SK-N-SH (cell line): ENCODE measurements at regions not wholly inside any gene's neighbourhood (a gene's known extent, or its start where the extent isn't known, plus 50 kb on each side); places are given as distances from the start of the nearest gene placed in this dataset.

Experiments
- CTCF ChIA-PET: fragments of 300-600, 350-600 bp; formaldehyde crosslinking; extraction: SDS; loops from one replicate; lab custom pipeline; 2021; lab: Yijun Ruan, JAX
- POLR2A ChIA-PET: fragments of 350-600 bp; sonication (Branson Sonifier 250); formaldehyde crosslinking; extraction: SDS; loops from one replicate; lab custom pipeline; 2020; ENCODE audit warnings: antibody characterized with exemption, inconsistent platforms; lab: Yijun Ruan, JAX
- DNase-seq: peaks from one replicate; pipeline ENCODE4 v3.0.0; 2012
- H2AFZ ChIP-seq: fragments of 200-600 bp; sonication (generic); 2 replicates; pipeline ENCODE4 v1.8.1; 2016; ENCODE audit warnings: antibody characterized with exemption, mild to moderate bottlenecking, low read depth
- H3F3A ChIP-seq: fragments of 200-600 bp; sonication (generic); replicated peaks from 2 replicates; pipeline ENCODE3; 2016; ENCODE audit warnings: antibody characterized with exemption, mild to moderate bottlenecking; ENCODE audit not compliant: insufficient read depth
- H3K27ac ChIP-seq, 2 experiments: fragments of 200-500 bp in 1 of 2; fragments of 200-600 bp in 1 of 2; sonication (Bioruptor generic) in 1 of 2; sonication (generic), shearing (Covaris generic) in 1 of 2; 2 replicates each; pipeline versions ENCODE4 v1.5.1 to v1.6.1; 2014 to 2016; ENCODE audit warnings: low read depth in 2 of 2, inconsistent platforms in 1 of 2, low read length in 1 of 2, mild to moderate bottlenecking in 1 of 2, mixed read lengths in 1 of 2
- H3K27me3 ChIP-seq: fragments of 200-600 bp; sonication (generic), shearing (Covaris generic); 2 replicates; pipeline ENCODE4 v1.6.1; 2016; ENCODE audit warnings: mixed run types; ENCODE audit not compliant: insufficient read depth
- H3K36me3 ChIP-seq, 2 experiments: fragments of 200-500 bp in 1 of 2; fragments of 200-600 bp in 1 of 2; sonication (Bioruptor generic) in 1 of 2; sonication (generic) in 1 of 2; replicated peaks in 1 of 2; 2 replicates each; pipeline versions ENCODE3 to v1.5.1; 2014 to 2016; ENCODE audit warnings: low read length in 1 of 2, mild to moderate bottlenecking in 1 of 2; ENCODE audit not compliant: insufficient read depth in 2 of 2, control insufficient read depth in 1 of 2
- H3K4me1 ChIP-seq, 2 experiments: fragments of 200-500 bp in 1 of 2; fragments of 200-600 bp in 1 of 2; sonication (Bioruptor generic) in 1 of 2; sonication (generic), shearing (Covaris generic) in 1 of 2; 2 replicates each; pipeline versions ENCODE4 v1.5.1 to v1.6.1; 2014 to 2016; ENCODE audit warnings: low read depth in 1 of 2, low read length in 1 of 2, mixed run types in 1 of 2; ENCODE audit not compliant: insufficient read depth in 2 of 2, control insufficient read depth in 1 of 2
- H3K4me2 ChIP-seq: fragments of 200-600 bp; sonication (generic), shearing (Covaris generic); 2 replicates; pipeline ENCODE4 v1.6.1; 2017; ENCODE audit warnings: mixed run types
- H3K4me3 ChIP-seq, 2 experiments: fragments of 200-500 bp in 1 of 2; fragments of 200-600 bp in 1 of 2; sonication (Bioruptor generic) in 1 of 2; sonication (generic), shearing (Covaris generic) in 1 of 2; 2 replicates each; pipeline versions ENCODE4 v1.5.1 to v1.8.1; 2014 to 2016; ENCODE audit warnings: low read depth in 2 of 2, inconsistent platforms in 1 of 2, low read length in 1 of 2, mild to moderate bottlenecking in 1 of 2, mixed read lengths in 1 of 2, moderate library complexity in 1 of 2
- H3K79me2 ChIP-seq: fragments of 200-600 bp; sonication (generic); 2 replicates; pipeline ENCODE4 v1.8.1; 2017; ENCODE audit warnings: mild to moderate bottlenecking; ENCODE audit not compliant: insufficient read depth
- H3K9ac ChIP-seq: fragments of 200-600 bp; sonication (generic); 2 replicates; pipeline ENCODE4 v1.6.1; 2017; ENCODE audit warnings: mixed run types
- H3K9me2 ChIP-seq: fragments of 200-600 bp; sonication (generic); 2 replicates; pipeline ENCODE4 v1.6.1; 2017; ENCODE audit warnings: mixed run types
- H3K9me3 ChIP-seq: fragments of 200-600 bp; sonication (generic); 2 replicates; pipeline ENCODE4 v1.6.1; 2017; ENCODE audit warnings: mixed run types, mild to moderate bottlenecking, moderate library complexity
- H4K20me1 ChIP-seq: fragments of 200-600 bp; sonication (generic); 2 replicates; pipeline ENCODE4 v1.6.1; 2017; ENCODE audit warnings: mild to moderate bottlenecking, mixed run types; ENCODE audit not compliant: insufficient read depth
- MXI1 ChIP-seq: IDR thresholded peaks from 2 replicates; pipeline ENCODE4 v1.6.1; 2012; ENCODE audit warnings: mild to moderate bottlenecking, low read depth, low read length, improper control_type of control experiment
- NFIC ChIP-seq: IDR thresholded peaks from 2 replicates; pipeline ENCODE4 v1.4.0; 2012; ENCODE audit warnings: borderline replicate concordance
- RFX5 ChIP-seq: IDR thresholded peaks from 2 replicates; pipeline ENCODE4 v1.6.1; 2012; ENCODE audit warnings: mild to moderate bottlenecking, improper control_type of control experiment, low read length
- RXRA ChIP-seq: IDR thresholded peaks from 2 replicates; pipeline ENCODE4 v1.4.0; 2012; ENCODE audit warnings: low read depth, mild to moderate bottlenecking, borderline replicate concordance
- SIN3A ChIP-seq: IDR thresholded peaks from 2 replicates; pipeline ENCODE4 v1.6.1; 2012; ENCODE audit warnings: low read depth, mild to moderate bottlenecking, low read length, moderate library complexity, borderline replicate concordance
- SMC3 ChIP-seq: IDR thresholded peaks from 2 replicates; pipeline ENCODE4 v1.6.1; 2012; ENCODE audit warnings: low read depth, low read length, improper control_type of control experiment
- TAF1 ChIP-seq: IDR thresholded peaks from 2 replicates; pipeline ENCODE4 v1.6.1; 2012; ENCODE audit warnings: low read depth, mild to moderate bottlenecking, low read length, moderate library complexity, borderline replicate concordance
- WGBS: methylation state at CpG from one replicate; pipeline ENCODE4 v1.1.6; 2017; ENCODE audit warnings: low lambda C conversion rate; 5-methylcytosine and 5-hydroxymethylcytosine counted together
- TF ChIP-seq, protein P1 (sequence below): IDR thresholded peaks from 2 replicates; pipeline ENCODE4 v1.4.0; 2012; ENCODE audit warnings: low read depth, borderline replicate concordance
- TF ChIP-seq, protein P2 (sequence below): IDR thresholded peaks from 2 replicates; pipeline ENCODE4 v1.6.1; 2012; ENCODE audit warnings: mild to moderate bottlenecking, low read depth, low read length, moderate library complexity

DNA sequence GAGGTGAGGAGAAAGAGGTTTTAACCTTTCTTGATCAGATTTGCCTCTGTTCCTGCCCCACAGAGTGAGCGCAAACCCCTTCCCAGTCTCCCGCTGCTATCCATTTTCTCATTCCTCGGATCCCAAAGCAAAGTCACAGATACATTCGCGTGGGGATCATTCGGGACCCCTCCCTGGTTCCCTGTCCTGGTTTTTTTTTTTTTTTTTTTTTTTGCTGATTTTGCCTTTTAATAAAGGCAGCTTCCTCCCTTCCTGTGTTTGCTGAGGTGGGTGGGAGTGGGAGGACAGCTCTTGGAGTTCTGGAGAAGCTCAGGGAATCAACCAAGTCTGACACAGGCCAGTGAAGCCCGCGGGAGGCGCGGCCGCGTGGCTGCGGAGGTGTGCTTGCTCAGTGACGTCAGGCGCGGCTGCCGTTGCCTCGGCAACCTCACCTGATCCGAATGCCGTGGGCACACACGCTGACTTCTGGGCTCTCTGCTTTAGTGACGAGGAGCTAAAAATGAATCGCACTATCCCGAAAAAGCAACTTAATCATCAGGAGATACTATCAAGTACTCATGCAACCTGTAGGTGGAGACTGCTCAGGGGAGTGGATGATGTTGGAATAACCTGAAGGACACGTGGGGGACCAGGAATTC is 106.4 kb downstream of the TBX19 start:
- peak; percentile 58 for DNase-seq
- WGBS = 44% methylated on average over 22 of the region's 25 CpGs
- H2AFZ ChIP-seq = no peak overlapping the region
- H3K9me2 ChIP-seq = no peaks in the 10 kb centered on the region
- peak overlapping the region in 1 of 2 experiments; percentile 34; a peak in 2 of 4 replicates for H3K4me3 ChIP-seq
- H3K27me3 ChIP-seq = no peaks in the 10 kb centered on the region
- no peaks in the 10 kb centered on the region for H3K36me3 ChIP-seq
- TF ChIP-seq RXRA = no peak
- TF ChIP-seq MXI1 = peak; percentile 55; the same call in 1 of the 2 replicates
- TF ChIP-seq SMC3 = no peak
- TF ChIP-seq SIN3A = no peak
- no peak for TF ChIP-seq NFIC
- peaks cover 0 to 8% of the 10 kb centered on the region in 2 experiments; a peak in 1 of 4 replicates for H3K4me1 ChIP-seq
- no peaks in the 10 kb centered on the region for H3F3A ChIP-seq
- CTCF ChIA-PET = interaction anchor here (0.9 to 1.7 kb wide), 5 partner anchors 12 to 306 kb away, joined by 3 to 10 read pairs (median 3); no protein-coding TSS in a partner anchor
- H3K79me2 ChIP-seq = no peaks in the 10 kb centered on the region
- no peaks in the 10 kb centered on the region for H3K9me3 ChIP-seq
- no peak overlapping the region for H3K9ac ChIP-seq
- no peaks in the 10 kb centered on the region for H4K20me1 ChIP-seq
- POLR2A ChIA-PET = no interaction called here
- no peak overlapping the region for H3K27ac ChIP-seq
- H3K4me2 ChIP-seq = no peak overlapping the region

DNA sequence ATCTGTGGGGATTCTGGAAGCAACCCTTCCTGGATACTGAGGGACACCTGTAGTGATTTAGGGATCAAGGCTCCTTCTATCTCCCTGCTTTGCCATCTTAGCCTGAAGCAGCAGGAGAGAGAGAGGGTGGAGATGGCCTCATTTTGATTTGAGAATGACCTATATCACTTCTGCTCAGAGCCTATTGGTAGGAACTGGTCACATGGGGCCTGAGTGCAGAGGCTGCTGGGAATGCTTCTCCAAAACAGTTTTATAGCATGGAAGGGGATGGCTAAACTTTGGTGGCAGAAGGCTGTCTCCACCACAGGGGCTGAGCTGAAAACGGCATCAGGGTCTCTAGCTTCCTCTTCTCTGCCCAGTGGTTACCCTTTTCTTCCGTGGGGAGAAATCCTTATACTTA is 105.8 kb downstream of the TBX19 start:
- WGBS = 83% methylated on average over 2 of the region's 2 CpGs
- Histone ChIP-seq H3K4me3 (no peak overlapping the region), H3K36me3 (no peaks in the 10 kb centered on the region)

More for the DNA sequence above, 105.8 kb downstream of the TBX19 start:
- Histone ChIP-seq H3K9ac (no peak overlapping the region), H3K4me1 (peaks cover 0 to 8% of the 10 kb centered on the region in 2 experiments; a peak in 1 of 4 replicates), H2AFZ (no peak overlapping the region), H3K9me2 (no peaks in the 10 kb centered on the region), H3K79me2 (no peaks in the 10 kb centered on the region), H3F3A (no peaks in the 10 kb centered on the region), H3K27me3 (no peaks in the 10 kb centered on the region), H3K27ac (no peak overlapping the region), H3K9me3 (no peaks in the 10 kb centered on the region), H4K20me1 (no peaks in the 10 kb centered on the region), H3K4me2 (no peak overlapping the region)
- DNase-seq = no peak
- POLR2A ChIA-PET = no interaction called here
- TF ChIP-seq, protein P1, sequence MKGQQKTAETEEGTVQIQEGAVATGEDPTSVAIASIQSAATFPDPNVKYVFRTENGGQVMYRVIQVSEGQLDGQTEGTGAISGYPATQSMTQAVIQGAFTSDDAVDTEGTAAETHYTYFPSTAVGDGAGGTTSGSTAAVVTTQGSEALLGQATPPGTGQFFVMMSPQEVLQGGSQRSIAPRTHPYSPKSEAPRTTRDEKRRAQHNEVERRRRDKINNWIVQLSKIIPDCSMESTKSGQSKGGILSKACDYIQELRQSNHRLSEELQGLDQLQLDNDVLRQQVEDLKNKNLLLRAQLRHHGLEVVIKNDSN = peak; percentile 22; the same call in 1 of the 2 replicates
- TF ChIP-seq, protein P2, sequence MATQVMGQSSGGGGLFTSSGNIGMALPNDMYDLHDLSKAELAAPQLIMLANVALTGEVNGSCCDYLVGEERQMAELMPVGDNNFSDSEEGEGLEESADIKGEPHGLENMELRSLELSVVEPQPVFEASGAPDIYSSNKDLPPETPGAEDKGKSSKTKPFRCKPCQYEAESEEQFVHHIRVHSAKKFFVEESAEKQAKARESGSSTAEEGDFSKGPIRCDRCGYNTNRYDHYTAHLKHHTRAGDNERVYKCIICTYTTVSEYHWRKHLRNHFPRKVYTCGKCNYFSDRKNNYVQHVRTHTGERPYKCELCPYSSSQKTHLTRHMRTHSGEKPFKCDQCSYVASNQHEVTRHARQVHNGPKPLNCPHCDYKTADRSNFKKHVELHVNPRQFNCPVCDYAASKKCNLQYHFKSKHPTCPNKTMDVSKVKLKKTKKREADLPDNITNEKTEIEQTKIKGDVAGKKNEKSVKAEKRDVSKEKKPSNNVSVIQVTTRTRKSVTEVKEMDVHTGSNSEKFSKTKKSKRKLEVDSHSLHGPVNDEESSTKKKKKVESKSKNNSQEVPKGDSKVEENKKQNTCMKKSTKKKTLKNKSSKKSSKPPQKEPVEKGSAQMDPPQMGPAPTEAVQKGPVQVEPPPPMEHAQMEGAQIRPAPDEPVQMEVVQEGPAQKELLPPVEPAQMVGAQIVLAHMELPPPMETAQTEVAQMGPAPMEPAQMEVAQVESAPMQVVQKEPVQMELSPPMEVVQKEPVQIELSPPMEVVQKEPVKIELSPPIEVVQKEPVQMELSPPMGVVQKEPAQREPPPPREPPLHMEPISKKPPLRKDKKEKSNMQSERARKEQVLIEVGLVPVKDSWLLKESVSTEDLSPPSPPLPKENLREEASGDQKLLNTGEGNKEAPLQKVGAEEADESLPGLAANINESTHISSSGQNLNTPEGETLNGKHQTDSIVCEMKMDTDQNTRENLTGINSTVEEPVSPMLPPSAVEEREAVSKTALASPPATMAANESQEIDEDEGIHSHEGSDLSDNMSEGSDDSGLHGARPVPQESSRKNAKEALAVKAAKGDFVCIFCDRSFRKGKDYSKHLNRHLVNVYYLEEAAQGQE = no peak
- no peak for TF ChIP-seq TAF1
- no peak for TF ChIP-seq RFX5
- CTCF ChIA-PET = interaction anchor here (1.1 to 1.5 kb wide), 2 partner anchors 13 to 305 kb away, joined by 3 to 4 read pairs; no protein-coding TSS in a partner anchor
